NCI-H1048 (cell line): ENCODE measurements at regions not wholly inside any gene's neighbourhood (a gene's known extent, or its start where the extent isn't known, plus 50 kb on each side); places are given as distances from the start of the nearest gene placed in this dataset.
"Not testable (repeated sequence)": the region's sequence is repeated elsewhere in the genome, so short reads cannot be mapped to it uniquely, and the experiment has no call there.

Source experiments
- DNase-seq: peaks from one replicate; lab custom pipeline; 2025; lab: John Stamatoyannopoulos, UW

- no peak for DNase-seq
Observed at GRCh38 chr10:31686599-31686998, 242.0 kb downstream of the ARHGAP12 start.

- DNase-seq = no peak
Observed at GRCh38 chr10:31683682-31684081, 244.9 kb downstream of the ARHGAP12 start.

DNA sequence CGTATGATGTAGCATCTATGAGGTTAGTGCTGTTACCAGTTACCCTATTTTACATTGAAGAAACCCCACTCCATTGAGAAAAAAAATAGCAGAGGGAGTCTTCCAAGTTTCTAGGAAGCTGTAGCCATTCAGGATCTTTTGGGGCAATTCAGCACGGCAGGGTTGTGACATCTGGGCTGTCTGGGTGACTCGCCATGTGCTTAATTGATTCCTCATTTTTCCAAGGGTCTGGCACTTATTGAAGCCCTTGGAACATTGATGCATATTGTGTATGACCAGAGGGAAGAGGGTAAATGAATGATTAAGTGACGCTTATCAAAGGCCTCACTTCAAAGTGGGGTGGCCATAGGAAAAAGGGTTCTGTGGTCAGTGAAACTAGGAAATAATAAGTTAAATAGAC is 248.7 kb downstream of the ARHGAP12 start:
- DNase-seq = no peak

GRCh38 chr10:31678575-31679516 is 249.8 kb downstream of the ARHGAP12 start:
- DNase-seq = no peak

GRCh38 chr10:31678139-31678536 is 250.5 kb downstream of the ARHGAP12 start:
- DNase-seq = no peak

GRCh38 chr10:31677195-31678138 is 251.2 kb downstream of the ARHGAP12 start:
- DNase-seq = no peak

GRCh38 chr10:31675726-31676125 is 252.9 kb downstream of the ARHGAP12 start:
- DNase-seq = no peak

GRCh38 chr10:31669357-31669756 is 259.3 kb downstream of the ARHGAP12 start:
- no peak for DNase-seq

GRCh38 chr10:31668326-31668725 is 260.3 kb downstream of the ARHGAP12 start:
- no peak for DNase-seq

DNA sequence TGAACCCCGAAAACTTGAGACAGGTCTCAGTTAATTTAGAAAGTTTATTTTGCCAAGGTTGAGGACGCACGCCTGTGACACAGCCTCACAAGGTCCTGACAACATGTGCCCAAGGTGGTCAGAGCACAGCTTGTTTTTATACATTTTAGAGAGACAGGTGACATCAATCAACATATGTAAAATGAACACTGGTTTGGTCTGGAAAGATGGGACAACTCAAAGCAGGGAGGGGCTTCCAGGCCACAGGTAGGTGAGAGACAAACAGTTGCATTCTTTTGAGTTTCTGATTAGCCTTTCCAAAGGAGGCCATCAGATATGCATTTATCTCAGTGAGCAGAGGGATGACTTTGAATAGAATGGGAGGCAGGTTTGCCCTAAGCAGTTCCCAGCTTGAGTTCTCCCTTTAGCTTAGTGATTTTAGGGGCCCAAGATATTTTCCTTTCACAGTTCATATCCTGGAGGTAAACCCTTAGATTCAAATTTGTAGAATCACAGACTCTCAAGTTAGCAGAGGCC is 262.8 kb downstream of the ARHGAP12 start:
- not testable (repeated sequence) for DNase-seq

GRCh38 chr10:31664803-31665202 is 263.8 kb downstream of the ARHGAP12 start:
- no peak for DNase-seq

DNA sequence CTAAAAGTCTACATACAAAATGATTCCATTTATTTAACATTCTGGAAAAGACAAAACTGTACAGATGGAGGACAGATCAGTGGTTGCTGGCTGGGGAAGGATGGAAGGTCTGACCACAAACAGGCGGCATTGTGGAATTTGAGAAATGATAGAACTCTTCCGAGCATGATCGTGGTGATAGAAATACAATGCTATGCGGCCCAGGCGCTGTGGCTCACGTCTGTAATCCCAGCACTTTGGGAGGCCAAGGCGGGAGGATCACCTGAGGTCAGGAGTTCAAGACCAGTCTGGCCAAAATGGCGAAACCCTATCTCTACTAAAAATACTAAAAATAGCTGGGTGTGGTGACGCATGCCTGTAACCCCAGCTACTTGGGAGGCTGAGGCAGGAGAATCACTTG is 264.6 kb downstream of the ARHGAP12 start:
- not testable (repeated sequence) for DNase-seq

DNA sequence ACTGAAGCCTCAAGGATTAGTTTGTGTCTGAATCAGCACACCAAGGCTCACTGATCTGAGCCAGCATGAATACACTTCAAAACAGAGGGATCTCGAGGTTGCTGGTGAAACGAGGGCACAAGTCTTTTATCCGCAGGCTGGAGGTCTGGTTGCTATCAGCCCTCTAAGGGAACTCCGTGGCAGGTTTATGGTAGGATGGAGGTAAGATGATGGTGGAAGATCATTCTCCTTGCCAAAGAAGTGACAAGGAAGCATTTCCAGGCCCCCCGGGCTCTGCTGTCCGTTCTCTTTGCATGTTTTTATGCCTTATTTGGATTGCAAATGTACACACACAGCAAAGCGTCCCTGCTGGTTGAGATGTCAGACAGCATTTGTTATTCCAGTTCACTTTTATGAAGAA is 268.3 kb downstream of the ARHGAP12 start:
- DNase-seq = peak; percentile 60

GRCh38 chr10:31659665-31660064 is 269.0 kb downstream of the ARHGAP12 start:
- no peak for DNase-seq

DNA sequence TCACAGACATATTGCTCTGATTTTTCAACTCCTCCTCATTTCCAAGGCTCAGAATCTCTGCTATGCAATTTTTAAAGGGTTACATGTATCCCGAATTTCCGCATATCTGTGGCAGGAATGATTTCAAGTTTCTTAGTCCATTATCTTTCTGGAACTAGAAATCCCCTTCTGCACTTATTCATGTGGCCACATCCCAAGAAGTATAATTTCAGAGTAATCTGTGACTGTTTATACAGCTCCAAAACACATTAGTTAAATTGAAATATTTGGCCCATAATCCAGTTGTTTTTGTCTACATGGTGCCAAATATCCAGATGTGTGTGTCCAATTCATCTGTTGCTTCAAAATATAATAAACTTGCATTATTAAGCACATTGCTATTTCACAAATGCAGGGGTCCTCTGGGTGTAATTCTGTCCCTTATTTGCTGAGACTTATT is 271.2 kb downstream of the ARHGAP12 start:
- no peak for DNase-seq

GRCh38 chr10:31656851-31657433 is 271.7 kb downstream of the ARHGAP12 start:
- DNase-seq = no peak

GRCh38 chr10:31652038-31652437 is 276.6 kb downstream of the ARHGAP12 start:
- no peak for DNase-seq

GRCh38 chr10:31650010-31650409 is 278.6 kb downstream of the ARHGAP12 start:
- DNase-seq = no peak

DNA sequence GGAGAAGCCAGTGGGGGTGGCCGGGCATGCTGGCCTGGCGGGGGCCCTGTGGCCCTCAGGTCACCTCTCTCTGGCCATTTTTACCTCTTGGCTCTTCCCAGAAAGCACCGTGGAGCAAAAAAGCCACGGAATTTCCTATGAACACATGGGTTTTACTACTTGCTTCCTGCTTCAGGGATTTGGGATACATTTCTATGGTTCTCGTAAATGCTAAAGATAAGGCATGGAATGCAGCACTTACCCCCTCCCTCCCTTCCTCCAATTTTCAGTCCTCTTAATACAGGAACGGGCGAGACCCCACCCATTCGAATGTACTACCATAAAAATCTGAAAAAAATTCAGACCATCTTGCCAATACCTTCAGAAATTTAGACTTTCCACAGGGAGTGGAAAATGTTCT is 279.7 kb downstream of the ARHGAP12 start:
- DNase-seq = no peak

GRCh38 chr10:31647861-31648260 is 280.8 kb downstream of the ARHGAP12 start:
- no peak for DNase-seq

DNA sequence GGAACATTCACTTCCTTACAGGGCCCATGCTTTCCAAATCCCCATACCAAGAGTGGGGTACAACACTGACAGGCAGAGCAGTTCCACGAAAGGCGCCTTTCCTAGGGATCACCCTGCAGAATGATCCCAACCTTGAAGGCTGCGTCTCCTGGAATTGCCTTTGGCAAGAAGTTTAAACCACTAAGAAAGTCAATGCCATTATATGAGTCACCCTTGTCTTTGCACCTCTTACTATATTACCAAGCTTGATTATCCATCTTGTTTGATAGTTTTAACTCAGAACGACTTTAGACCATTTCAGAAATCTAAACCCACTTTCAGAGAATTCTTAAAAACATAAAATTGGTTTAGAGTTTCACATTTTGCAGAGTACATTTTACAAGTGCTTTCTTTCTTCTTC is 282.1 kb downstream of the ARHGAP12 start:
- DNase-seq = no peak

DNA sequence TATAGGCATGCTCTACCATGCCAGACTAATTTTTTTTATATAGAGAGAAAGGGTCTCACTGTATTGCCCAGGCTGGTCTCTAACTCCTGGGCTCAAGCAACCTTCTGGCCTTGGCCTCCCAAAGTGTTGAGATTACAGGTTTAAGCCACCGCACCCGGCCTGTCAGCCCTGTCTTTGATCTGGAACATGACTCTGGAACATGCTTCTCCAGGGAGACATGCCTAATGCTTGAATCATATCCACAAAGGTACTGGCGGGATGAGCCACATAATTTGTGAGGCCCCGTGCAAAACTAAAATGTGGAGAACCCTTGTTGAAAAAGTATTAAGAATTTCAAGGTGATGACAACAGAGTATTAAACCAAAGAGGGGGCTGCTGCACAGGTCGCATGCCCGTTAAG is 282.8 kb downstream of the ARHGAP12 start:
- DNase-seq = no peak
